BJ (cell line): ENCODE measurements at regions not wholly inside any gene's neighbourhood (a gene's known extent, or its start where the extent isn't known, plus 50 kb on each side); places are given as distances from the start of the nearest gene placed in this dataset.

Source experiments
- CTCF ChIA-PET: fragments of 350-600 bp; formaldehyde crosslinking; extraction: SDS; loops from one replicate; lab custom pipeline; 2021; ENCODE audit warnings: antibody characterized with exemption, inconsistent platforms; lab: Yijun Ruan, JAX
- POLR2A ChIA-PET: fragments of 300-600 bp; sonication (Branson Sonifier 250); formaldehyde crosslinking; extraction: SDS; loops from one replicate; lab custom pipeline; 2021; ENCODE audit warnings: antibody characterized with exemption; lab: Charles Lee
- DNase-seq: peaks from one replicate; pipeline ENCODE4 v3.0.0-alpha.2; 2011; ENCODE audit warnings: low read depth
- H3K27me3 ChIP-seq: 2 replicates; pipeline ENCODE4 v1.6.0; 2011; ENCODE audit warnings: low read length; ENCODE audit not compliant: control insufficient read depth, insufficient read depth
- H3K36me3 ChIP-seq: 2 replicates; pipeline ENCODE4 v1.5.1; 2011; ENCODE audit warnings: low read length; ENCODE audit not compliant: control insufficient read depth, insufficient read depth
- H3K4me3 ChIP-seq: 2 replicates; pipeline ENCODE4 v1.5.1; 2011; ENCODE audit warnings: low read depth, mild to moderate bottlenecking, control low read depth, low read length
- TF ChIP-seq, protein P1 (sequence below): IDR thresholded peaks from 2 replicates; pipeline ENCODE4 v1.5.1; 2011; ENCODE audit warnings: low read depth, mild to moderate bottlenecking, control low read depth, inconsistent platforms, low read length, moderate library complexity; ENCODE audit not compliant: insufficient read depth

DNA sequence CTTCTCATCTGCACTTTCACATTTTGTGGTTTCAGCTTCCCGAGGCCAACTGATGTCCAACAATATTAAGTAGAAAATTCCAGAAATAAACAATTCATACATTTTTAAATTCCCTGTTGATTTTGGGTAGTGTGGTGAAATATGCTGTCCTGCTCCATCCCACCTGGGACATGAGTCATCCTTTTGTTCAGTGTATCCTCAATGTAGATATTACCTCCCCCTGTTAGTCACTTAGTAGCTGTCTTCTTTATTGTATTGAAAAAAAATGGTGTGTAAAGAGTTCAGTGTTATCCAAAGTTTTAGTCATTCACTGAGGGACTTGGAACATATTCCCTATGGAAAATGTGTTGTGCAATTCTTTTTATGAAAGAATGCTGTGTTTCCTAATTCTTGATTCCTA lies 348.1 kb downstream of the SOCS6 start:
- Histone ChIP-seq H3K4me3 (no peak overlapping the region), H3K27me3 (no peaks in the 10 kb centered on the region), H3K36me3 (no peaks in the 10 kb centered on the region)
- TF ChIP-seq, protein P1, sequence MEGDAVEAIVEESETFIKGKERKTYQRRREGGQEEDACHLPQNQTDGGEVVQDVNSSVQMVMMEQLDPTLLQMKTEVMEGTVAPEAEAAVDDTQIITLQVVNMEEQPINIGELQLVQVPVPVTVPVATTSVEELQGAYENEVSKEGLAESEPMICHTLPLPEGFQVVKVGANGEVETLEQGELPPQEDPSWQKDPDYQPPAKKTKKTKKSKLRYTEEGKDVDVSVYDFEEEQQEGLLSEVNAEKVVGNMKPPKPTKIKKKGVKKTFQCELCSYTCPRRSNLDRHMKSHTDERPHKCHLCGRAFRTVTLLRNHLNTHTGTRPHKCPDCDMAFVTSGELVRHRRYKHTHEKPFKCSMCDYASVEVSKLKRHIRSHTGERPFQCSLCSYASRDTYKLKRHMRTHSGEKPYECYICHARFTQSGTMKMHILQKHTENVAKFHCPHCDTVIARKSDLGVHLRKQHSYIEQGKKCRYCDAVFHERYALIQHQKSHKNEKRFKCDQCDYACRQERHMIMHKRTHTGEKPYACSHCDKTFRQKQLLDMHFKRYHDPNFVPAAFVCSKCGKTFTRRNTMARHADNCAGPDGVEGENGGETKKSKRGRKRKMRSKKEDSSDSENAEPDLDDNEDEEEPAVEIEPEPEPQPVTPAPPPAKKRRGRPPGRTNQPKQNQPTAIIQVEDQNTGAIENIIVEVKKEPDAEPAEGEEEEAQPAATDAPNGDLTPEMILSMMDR = no peak
- CTCF ChIA-PET = no interaction called here
- POLR2A ChIA-PET = no interaction called here
- DNase-seq = no peak

DNA sequence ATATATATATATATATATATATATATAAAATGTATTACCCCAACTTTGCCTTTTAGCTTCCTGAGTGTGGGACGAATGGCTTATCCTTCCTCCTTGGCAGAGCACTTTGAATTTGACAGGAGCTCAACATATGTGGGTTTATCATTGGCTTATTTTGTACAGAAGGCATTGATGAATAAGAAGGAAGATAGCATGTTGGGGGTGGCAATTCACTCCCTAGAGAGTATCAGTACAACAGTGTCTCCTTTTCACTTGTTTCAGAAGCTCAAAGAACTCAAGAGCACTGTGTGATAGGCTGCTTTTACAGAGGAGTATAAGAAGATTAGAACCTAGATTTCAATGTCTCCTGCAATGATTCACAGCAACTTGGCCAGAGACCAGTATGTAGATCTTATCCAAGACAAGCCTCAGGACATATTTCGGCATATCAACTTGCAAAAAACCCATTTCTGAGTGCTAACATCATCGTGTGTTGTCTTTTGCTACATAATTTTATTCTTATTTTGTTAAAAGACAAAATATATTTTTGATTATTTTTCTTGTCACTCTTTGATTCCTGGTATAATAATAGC lies 345.8 kb downstream of the SOCS6 start:
- H3K36me3 ChIP-seq = no peaks in the 10 kb centered on the region
- TF ChIP-seq, protein P1 = no peak
- H3K4me3 ChIP-seq = no peak overlapping the region
- POLR2A ChIA-PET = no interaction called here
- no peak for DNase-seq
- no peaks in the 10 kb centered on the region for H3K27me3 ChIP-seq
- CTCF ChIA-PET = no interaction called here

DNA sequence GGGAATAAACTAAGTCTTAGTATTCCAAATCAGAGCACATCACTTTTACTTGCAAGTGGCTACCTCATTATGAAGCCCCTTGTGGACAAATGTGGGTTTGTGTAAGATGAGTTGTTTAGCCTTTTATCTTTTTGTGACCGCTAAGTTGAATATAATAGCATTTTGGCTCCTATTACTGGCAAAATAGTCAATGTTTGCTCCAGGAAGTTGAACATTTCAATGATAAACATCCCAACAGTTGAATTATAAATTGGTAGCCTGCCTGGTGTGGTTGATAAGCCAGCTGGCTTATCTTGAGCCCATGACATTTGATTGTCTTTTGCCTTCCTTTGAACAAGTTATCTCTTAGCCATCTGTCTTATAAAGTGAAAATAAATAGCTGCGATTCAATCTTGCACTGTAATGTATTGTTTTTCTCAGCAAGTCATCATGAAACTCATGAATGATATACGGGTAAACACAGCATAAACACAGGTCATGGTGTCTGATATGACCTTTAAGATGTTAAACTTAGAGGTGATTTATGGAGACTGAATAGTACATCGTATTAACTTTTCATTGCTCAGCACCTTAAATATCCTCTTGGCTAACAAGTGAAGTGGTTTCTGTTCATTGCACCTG lies 338.4 kb downstream of the SOCS6 start:
- POLR2A ChIA-PET = no interaction called here
- CTCF ChIA-PET = no interaction called here
- DNase-seq = no peak
- H3K27me3 ChIP-seq = no peaks in the 10 kb centered on the region
- TF ChIP-seq, protein P1 = no peak
- H3K36me3 ChIP-seq = no peaks in the 10 kb centered on the region
- H3K4me3 ChIP-seq = no peak overlapping the region

DNA sequence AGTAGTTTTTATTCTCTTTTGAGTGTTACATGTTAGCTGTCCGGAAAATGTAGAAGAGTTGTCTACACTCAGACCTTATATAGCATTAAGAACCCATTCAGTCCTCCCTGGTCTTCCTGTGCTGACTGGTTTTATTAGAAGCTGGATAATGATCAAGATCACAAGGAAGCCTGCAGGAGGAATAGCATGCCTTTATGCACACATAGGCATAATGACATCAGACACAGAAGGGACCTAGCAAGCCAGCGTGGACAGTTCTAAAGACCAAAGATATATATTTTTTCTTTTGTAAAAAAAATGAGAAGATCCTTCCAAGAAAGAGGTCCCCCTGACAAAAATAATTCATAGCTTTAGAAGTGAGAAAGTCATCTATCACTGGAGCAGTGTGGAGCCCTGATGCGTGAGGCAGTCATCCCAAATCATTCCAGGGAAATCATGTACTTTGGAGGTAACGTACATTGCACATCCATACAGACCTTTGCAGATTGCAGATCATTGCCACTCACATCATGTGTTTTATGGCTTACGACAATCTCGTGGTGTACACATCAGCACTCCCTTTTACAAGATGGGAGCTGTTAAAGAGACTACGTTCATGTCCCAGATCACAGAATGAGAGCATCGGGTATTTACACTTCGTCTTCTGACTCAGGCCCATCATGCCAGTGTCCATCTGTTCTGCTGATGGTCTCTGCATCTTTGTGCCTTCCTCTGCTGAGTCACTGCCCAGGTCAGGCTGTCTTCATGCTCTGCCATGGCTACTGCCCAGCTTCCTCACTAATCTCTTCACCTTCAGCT lies 334.0 kb downstream of the SOCS6 start:
- Histone ChIP-seq H3K36me3 (no peaks in the 10 kb centered on the region), H3K4me3 (no peak overlapping the region), H3K27me3 (no peaks in the 10 kb centered on the region)
- ChIA-PET CTCF (no interaction called here), POLR2A (no interaction called here)
- no peak for DNase-seq
- TF ChIP-seq, protein P1 = no peak

DNA sequence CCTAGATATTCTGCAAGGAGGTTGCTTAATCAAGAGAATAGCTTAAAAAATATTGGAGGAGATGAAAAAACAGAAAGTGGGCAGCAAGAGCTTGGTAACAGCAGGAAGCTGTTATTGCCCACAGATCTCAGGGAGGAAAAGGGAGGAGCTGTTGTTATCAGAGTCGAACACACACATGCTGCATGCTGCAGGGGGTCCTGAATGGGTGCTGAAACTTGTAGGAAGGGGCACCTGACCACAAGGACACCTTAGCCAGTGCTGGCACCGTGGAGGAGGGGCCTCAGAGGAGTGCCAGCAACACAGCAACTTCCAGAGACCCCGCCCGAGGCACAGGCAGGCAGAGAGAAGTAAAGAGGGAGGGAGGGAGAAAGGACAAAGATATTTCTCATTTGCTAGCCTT lies 332.9 kb downstream of the SOCS6 start:
- TF ChIP-seq, protein P1 = no peak
- ChIA-PET POLR2A (no interaction called here), CTCF (no interaction called here)
- H3K36me3 ChIP-seq = no peaks in the 10 kb centered on the region
- H3K4me3 ChIP-seq = no peak overlapping the region
- no peaks in the 10 kb centered on the region for H3K27me3 ChIP-seq
- no peak for DNase-seq
